ENCODE measurements at regions not wholly inside any gene's neighbourhood (a gene's known extent, or its start where the extent isn't known, plus 50 kb on each side); places are given as distances from the start of the nearest gene placed in this dataset.

- TF ChIP-seq, protein P1, sequence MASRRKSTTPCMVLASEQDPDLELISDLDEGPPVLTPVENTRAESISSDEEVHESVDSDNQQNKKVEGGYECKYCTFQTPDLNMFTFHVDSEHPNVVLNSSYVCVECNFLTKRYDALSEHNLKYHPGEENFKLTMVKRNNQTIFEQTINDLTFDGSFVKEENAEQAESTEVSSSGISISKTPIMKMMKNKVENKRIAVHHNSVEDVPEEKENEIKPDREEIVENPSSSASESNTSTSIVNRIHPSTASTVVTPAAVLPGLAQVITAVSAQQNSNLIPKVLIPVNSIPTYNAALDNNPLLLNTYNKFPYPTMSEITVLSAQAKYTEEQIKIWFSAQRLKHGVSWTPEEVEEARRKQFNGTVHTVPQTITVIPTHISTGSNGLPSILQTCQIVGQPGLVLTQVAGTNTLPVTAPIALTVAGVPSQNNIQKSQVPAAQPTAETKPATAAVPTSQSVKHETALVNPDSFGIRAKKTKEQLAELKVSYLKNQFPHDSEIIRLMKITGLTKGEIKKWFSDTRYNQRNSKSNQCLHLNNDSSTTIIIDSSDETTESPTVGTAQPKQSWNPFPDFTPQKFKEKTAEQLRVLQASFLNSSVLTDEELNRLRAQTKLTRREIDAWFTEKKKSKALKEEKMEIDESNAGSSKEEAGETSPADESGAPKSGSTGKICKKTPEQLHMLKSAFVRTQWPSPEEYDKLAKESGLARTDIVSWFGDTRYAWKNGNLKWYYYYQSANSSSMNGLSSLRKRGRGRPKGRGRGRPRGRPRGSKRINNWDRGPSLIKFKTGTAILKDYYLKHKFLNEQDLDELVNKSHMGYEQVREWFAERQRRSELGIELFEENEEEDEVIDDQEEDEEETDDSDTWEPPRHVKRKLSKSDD (CRISPR knock-in tag; IDR thresholded peaks at IDR 0.05; ENCODE audit: low read depth), result no peak
- TF ChIP-seq NBN (conservative IDR thresholded peaks at IDR 0.05), result no peak
- TF ChIP-seq SOX13 (IDR thresholded peaks at IDR 0.05), result no peak
- TF ChIP-seq SOX13 (CRISPR knock-in tag; conservative IDR thresholded peaks at IDR 0.05 in 1 of 2, IDR thresholded peaks at IDR 0.05 in 1 of 2), result 0 out of 4 replicates have a peak, but pooled peaks of 1 of the 2 experiments have one; percentile 9
- TF ChIP-seq ZNF441 (CRISPR knock-in tag; IDR thresholded peaks at IDR 0.05; ENCODE audit: borderline replicate concordance), result no peak
- TF ChIP-seq, protein P2, sequence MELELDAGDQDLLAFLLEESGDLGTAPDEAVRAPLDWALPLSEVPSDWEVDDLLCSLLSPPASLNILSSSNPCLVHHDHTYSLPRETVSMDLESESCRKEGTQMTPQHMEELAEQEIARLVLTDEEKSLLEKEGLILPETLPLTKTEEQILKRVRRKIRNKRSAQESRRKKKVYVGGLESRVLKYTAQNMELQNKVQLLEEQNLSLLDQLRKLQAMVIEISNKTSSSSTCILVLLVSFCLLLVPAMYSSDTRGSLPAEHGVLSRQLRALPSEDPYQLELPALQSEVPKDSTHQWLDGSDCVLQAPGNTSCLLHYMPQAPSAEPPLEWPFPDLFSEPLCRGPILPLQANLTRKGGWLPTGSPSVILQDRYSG (CRISPR knock-in tag; IDR thresholded peaks at IDR 0.05), result no peak
- no peak for TF ChIP-seq ZNF274 (CRISPR knock-in tag; IDR thresholded peaks at IDR 0.05)
- no peak for TF ChIP-seq ZC3H4 (CRISPR knock-in tag; IDR thresholded peaks at IDR 0.05; ENCODE audit: borderline replicate concordance)
- peak; percentile 91 for TF ChIP-seq SMC3 (IDR thresholded peaks at IDR 0.05; ENCODE audit: low read length)
- no peak for TF ChIP-seq ZBTB7A (CRISPR knock-in tag; IDR thresholded peaks at IDR 0.05)
- no peak; the same call in 1 of the 2 replicates for TF ChIP-seq ISL2 (CRISPR knock-in tag; IDR thresholded peaks at IDR 0.05)
- TF ChIP-seq RAD21 (CRISPR knock-in tag; IDR thresholded peaks at IDR 0.05), result peak; percentile 70
- TF ChIP-seq ZNF121 (CRISPR knock-in tag; IDR thresholded peaks at IDR 0.05), result peak; percentile 94
- TF ChIP-seq, protein P3, sequence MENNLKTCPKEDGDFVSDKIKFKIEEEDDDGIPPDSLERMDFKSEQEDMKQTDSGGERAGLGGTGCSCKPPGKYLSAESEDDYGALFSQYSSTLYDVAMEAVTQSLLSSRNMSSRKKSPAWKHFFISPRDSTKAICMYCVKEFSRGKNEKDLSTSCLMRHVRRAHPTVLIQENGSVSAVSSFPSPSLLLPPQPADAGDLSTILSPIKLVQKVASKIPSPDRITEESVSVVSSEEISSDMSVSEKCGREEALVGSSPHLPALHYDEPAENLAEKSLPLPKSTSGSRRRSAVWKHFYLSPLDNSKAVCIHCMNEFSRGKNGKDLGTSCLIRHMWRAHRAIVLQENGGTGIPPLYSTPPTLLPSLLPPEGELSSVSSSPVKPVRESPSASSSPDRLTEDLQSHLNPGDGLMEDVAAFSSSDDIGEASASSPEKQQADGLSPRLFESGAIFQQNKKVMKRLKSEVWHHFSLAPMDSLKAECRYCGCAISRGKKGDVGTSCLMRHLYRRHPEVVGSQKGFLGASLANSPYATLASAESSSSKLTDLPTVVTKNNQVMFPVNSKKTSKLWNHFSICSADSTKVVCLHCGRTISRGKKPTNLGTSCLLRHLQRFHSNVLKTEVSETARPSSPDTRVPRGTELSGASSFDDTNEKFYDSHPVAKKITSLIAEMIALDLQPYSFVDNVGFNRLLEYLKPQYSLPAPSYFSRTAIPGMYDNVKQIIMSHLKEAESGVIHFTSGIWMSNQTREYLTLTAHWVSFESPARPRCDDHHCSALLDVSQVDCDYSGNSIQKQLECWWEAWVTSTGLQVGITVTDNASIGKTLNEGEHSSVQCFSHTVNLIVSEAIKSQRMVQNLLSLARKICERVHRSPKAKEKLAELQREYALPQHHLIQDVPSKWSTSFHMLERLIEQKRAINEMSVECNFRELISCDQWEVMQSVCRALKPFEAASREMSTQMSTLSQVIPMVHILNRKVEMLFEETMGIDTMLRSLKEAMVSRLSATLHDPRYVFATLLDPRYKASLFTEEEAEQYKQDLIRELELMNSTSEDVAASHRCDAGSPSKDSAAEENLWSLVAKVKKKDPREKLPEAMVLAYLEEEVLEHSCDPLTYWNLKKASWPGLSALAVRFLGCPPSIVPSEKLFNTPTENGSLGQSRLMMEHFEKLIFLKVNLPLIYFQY (CRISPR knock-in tag; IDR thresholded peaks at IDR 0.05; ENCODE audit: borderline replicate concordance), result no peak
- TF ChIP-seq KDM3A (CRISPR knock-in tag; IDR thresholded peaks at IDR 0.05; ENCODE audit: low read depth), result no peak
- 0 out of 2 replicates have a peak, but pooled peaks have one; percentile 47 for TF ChIP-seq ZNF20 (CRISPR knock-in tag; IDR thresholded peaks at IDR 0.05)
- no peak for TF ChIP-seq ZNF777 (CRISPR knock-in tag; IDR thresholded peaks at IDR 0.05)
- no peak for TF ChIP-seq TBX2 (CRISPR knock-in tag; IDR thresholded peaks at IDR 0.05; ENCODE audit: borderline replicate concordance)
- no peak for TF ChIP-seq ZNF580 (CRISPR knock-in tag; IDR thresholded peaks at IDR 0.05; ENCODE audit: borderline replicate concordance, low read depth)
- TF ChIP-seq SUZ12 (IDR thresholded peaks at IDR 0.05; ENCODE audit: low read depth, low read length), result no peak
- no peak for TF ChIP-seq ZBTB20 (CRISPR knock-in tag; IDR thresholded peaks at IDR 0.05; ENCODE audit: borderline replicate concordance, low read depth)
- TF ChIP-seq MLLT10 (CRISPR knock-in tag; IDR thresholded peaks at IDR 0.05), result no peak
These were observed 269.3 kb downstream of the DAD1 start (continued) for GRCh38 chr14:22319526-22320361.

All from HepG2 (cell line).